Fibroblast of skin of right quadriceps (primary cell): ENCODE measurements at regions not wholly inside any gene's neighbourhood (a gene's known extent, or its start where the extent isn't known, plus 50 kb on each side); places are given as distances from the start of the nearest gene placed in this dataset.

Source experiments
- DNase-seq: peaks from one replicate; pipeline ENCODE4 v3.0.0-alpha.2; 2013

DNA sequence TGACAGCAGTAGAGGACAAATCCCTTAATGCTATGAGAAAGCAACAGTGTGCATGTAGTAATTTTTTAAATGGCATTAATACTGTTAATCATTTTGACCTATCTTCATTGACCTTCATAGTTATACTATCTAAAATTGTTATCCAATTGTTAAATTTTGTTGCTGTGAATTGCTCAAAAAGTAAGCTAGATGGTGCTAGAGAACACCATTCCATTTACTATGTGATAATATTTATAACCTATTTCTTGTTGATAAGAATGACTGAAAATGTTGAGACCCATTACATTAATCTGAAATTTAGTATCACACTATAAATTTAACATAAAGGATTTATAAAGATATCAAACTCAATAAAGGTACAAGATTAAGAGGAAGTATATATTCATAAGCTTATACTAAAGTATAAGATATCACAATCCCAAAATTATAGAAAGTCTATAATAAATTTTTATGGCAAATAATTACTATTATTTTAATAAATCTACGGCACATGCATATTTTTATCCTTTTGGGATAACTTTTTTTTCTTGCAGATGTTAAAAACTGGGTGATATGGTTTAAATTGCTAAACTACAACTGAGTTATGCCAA lies 1573.3 kb downstream of the PCDH9 start:
- peak; percentile 23 for DNase-seq

DNA sequence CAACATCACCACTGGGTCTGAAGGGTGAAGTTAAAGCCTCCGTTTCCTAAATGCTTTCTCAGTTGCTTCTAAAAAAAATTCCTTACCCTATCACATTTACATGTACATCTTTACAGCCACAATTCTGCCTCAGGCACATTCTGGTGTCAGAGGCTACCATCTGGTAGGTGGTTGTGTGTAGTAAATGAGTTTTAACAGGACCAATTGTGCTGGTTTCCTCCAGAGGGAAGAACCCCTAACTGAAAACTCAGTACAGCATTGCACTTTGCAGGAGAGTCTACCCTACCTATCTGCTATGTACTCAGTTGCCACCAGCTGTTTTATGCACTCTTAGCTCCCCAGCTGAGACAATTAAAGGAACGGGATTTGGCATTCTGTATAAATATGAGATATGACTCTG lies 1576.5 kb downstream of the PCDH9 start:
- DNase-seq, result no peak

DNA sequence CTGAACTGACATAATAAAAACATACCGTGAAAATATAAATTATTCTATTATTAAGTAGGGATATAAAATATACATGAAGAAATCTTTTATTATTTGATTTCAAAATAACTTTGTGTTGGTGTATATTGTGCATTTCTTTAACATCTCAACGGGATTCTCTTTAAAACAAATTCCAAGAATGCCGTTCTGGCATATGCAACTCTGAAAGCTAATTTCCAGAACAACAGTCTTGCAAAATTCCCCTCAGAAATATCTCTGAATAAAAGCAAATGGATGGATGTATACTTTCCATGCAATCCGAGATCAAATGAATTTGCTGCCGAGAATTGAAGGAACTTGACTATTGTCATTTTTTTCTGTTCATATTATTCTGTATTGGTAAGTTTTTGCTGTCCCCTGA lies 1579.8 kb downstream of the PCDH9 start:
- no peak for DNase-seq

DNA sequence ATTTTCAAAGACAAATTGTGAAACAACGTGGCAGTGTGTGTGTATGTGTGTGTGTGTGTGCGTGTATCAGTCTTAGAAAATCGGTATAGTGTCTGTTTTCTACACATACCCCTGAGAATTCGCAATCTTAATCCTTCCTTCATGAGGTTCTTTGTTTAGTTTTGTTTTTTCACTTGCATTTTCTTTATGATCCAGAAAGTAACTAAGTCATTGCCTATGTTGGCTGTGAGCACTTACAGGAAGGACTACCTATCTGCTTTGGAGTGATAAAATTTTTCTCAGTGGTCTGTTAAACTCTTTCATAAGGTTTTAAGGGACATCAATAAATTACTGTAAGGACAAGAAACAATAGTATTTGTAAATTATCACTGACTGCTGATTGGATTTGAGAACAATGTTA lies 1587.1 kb downstream of the PCDH9 start:
- no peak for DNase-seq

GRCh38 chr13:65642301-65642700 lies 1587.8 kb downstream of the PCDH9 start:
- no peak for DNase-seq

DNA sequence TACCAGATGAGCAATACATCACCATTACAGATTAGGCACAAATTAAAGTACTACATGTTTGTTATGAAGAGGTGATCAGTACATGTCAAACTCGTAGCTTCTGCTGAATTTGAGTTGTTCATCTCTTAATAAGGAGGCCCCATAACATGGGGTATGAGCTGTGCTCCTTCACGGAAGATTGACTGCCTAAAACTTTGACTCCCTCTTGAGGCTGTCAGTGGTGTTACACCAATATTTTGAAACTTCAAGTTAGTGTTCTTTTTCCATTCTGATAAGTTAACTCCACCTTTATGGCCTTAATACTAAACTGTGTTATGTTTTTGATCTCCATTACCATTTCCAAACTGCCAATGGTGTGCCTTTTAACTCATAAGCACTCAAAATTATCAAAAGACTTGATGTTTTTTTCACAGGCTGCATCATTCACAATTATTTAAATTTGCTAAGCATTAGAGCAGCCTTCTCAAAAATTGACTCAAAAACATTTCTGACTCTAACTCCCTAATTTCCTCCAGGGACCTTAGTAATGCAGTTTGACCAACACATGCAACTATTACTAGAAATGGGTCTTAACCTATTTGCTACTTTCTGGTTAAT lies 1591.5 kb downstream of the PCDH9 start:
- DNase-seq, result peak; percentile 55

DNA sequence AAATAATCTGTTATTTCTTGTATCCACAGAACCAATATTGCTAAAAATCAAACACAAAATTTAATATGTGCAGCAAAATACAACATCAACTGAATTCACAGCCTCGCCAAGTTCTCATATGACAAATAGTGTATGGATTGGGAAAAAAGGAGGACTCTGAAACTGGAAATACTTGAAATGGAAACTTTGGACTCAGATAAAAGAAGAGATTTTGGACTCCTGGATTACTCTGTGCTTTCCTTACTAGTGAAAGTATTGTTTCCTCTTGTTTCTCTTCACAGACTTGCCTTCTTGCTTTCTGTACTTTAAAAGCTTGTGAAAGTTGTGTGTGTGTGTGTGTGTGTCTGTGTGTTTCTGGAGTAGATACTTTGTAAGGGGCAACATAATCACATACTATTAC lies 1596.3 kb downstream of the PCDH9 start:
- DNase-seq, result no peak

GRCh38 chr13:65631078-65631477 lies 1599.1 kb downstream of the PCDH9 start:
- peak; percentile 12 for DNase-seq

GRCh38 chr13:65629926-65630325 lies 1600.2 kb downstream of the PCDH9 start:
- no peak for DNase-seq

DNA sequence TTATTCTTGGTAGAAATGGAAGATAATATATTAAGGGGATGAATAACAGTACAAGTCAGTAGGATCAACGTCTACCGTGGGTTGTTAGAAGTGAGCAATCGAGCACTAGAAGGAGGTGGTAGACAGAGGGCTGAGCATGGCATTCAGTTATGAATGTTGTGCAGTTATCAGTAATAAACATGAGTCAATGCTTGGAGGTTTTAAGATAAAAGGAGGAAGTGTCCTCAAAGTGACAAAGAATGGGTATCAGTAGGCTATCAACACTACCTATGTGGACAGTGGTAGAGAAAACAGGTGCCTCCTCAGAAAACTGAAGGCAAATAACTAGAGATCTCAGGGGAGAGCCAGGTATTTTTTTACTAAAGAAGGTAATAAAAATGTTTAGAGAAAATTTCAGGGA lies 1607.0 kb downstream of the PCDH9 start:
- DNase-seq, result no peak

DNA sequence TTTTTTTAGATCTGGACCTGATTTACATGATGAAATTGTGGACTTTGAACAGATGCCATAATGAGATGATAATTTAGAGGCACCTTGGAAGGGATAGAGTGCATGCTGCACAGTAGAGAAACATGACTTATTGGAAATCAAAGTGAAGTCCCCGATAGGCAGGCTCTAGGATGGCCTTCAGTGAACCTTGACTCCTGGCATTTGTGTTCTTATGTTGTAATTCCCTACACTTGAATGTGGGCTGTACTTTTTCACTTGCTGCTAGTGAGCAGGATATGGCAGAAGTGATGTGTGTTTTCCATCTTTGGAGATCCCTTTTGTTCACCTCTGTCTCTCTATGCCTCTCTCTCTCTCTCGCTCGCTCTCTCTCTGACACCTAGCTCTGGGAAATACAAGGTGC lies 1614.6 kb downstream of the PCDH9 start:
- no peak for DNase-seq

DNA sequence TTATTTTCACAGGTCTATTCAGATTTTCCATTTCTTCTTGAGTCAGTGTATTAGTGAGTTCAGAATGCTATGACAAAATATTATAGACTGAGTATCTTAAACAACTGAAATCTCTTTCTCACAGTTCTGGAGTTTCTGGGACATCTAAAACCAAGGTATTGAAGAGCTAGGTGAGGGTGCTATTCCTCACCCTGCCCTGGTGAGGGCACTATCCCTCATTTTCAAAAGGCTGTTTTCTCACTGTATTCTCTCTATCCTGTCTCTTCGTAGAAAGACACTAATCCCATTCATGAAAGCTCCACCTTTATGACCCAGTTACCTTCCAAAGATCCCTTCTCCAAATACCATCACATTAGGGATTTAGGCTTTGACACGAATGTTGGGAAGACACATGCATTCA lies 1617.1 kb downstream of the PCDH9 start:
- DNase-seq, result no peak

GRCh38 chr13:65609350-65609749 lies 1620.8 kb downstream of the PCDH9 start:
- DNase-seq, result no peak

DNA sequence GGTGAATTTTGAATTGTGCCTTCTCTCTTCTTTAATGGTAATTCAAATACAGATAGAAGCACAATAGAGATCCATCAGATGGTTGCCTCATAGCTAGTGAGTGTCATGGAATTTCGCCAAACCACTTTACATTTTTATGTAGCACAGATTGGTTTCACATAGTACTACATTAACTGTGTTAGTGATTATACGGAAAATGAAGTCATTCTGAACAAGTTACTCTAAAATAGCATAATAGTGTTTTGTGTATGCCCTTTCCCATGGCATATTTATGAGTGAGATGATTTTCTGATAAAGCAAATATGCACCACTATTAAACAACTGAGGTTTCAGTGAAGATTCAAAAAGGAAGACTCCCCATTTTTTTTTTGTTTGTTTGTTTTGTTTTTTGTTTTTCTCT lies 1623.5 kb downstream of the PCDH9 start:
- peak; percentile 87 for DNase-seq

DNA sequence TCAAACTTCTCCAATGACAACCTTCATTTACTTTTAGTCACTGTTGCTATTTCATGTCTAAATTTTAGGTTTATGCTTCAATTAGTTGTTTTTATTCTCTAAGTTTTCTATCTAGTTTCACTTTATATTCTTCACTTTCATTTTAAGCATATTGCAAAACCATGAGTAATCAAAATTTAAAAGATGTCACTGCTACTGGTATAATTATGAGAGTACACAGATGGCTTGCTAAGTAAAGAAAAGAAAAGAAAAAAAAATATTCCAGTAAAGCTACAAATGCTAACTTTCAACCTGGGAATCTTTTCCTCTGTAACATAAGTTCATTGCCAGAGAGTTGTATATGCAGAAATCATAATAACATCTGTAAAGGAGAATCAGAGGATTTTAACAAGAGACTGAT lies 1624.7 kb downstream of the PCDH9 start:
- DNase-seq, result no peak

DNA sequence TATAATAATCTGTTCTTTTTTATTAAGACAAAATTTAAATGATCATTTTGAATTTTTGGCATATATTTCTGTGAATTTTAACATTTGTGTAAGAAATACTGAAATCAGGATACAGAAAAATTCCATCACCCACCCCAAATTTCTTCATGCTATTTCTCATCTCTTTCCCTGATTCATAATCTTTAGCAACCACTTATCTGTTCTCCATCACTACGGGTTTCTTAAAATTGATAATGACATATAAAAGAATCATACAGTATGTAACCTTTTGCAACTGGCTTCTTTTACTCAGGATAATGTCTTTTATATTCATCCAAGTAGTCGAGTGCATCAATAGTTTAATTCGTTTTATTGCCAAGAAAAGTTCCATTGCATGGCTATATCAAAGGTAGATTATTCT lies 1627.0 kb downstream of the PCDH9 start:
- DNase-seq, result no peak

- no peak for DNase-seq
These were observed 1628.3 kb downstream of the PCDH9 start for GRCh38 chr13:65601855-65602254.

- DNase-seq, result peak; percentile 80
These were observed 1629.4 kb downstream of the PCDH9 start for GRCh38 chr13:65600702-65601101.

DNA sequence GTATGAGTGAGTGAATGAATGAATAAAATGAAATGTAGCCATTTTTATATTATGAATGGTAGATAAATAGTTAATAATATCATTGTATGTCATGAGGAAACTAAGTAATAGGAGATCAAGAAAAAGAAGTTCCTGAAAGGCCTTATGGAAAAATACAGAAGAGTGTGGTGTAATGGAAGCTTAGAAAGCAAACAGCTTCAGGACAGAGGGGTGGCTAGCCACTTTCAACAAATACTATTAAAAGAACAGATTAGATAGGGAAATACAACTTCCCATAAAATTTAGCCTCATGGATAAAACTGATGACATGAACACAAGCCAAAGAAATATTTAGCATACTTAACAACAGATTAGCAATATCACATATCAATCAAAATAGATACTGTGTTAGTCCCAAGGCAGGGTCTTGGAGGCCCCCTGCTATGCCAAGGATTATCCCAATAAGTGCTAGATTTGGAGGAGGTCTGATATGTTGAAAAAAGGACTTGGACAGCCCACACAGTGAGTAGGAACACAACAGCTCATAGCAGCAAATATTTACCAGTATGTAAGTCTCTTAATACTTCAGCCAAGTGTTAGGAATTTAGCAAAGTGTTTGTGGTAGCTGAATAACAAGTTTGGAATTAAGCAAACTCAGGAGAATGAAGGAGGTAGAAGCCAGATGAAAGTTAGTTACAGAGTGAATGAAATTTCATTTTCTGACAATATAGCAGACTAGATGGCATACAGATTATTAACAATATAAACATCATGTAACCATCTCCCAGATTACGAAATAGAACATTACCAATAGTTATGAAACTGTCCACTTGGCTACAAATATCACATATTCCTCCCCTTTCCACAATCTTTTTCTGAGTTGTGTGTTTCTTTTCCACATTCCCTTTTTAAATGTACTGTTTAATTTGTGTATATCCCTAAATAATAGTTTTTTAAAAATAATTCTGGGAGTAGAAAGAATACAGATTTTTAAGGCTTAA lies 1632.0 kb downstream of the PCDH9 start:
- peak; percentile 95 for DNase-seq

DNA sequence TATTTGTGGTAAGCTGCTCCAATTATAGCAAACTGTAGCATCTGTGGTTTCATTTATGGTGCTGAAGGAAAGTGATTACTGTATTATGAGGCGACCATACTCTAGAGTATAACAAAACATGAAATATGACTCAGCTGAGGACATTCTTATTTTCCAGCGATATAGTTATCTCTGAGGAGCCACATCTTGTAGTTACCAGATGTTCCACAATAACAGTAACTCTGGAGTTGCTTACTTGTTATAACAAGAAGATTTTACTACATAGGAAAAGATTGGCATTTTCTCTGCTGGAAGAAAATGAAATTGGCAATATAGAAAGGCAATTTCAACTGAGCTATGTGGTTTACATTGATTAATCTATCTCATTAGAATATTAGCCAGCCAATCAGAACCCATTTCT lies 1634.2 kb downstream of the PCDH9 start:
- peak; percentile 68 for DNase-seq

- peak; percentile 98 for DNase-seq
These were observed 1635.8 kb downstream of the PCDH9 start for GRCh38 chr13:65594298-65594781.

DNA sequence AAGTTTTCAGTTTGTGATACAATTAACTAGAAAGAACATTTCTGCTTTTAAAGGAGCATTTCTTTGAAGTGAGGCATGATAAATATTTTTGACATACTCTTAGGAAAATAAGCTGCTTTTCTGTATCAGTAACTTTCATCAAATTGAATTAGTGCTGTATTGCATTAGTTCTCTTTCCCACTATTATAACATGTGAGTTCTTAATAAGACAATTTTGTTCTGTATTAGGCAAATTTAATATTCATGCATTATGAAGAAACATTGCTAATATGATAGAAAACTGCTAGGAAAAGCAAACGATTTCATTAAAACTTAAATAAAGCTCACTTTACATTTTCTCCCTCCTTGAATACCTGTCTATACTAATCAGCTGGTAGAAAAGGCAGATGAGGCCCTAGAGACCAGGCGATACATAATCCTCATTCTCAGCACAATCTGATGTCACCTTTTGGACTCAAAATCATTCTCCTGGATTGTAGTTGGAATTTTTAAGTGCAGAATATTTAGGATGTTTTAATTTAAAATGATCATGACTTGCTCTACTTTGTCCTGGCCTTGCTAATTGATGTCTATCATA lies 1636.8 kb downstream of the PCDH9 start:
- no peak for DNase-seq

DNA sequence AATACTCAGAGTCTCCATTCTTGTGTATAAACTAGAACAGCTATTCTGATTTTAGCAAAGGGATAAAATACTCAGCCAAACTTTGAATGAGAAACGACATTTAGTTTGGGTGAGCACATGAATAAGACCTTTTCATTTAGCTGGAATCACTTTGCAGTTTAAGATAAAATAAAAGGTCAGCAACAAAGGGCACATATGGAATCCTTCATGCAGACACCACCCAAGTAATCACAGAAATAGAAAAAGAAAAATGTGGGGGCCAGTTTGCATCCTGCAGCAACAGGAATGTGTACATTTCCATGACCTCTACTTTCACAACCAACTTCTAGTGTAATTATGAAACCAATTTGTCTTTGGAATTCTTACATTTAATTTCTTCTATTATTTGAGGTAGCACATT lies 1637.4 kb downstream of the PCDH9 start:
- peak; percentile 67 for DNase-seq

GRCh38 chr13:65585346-65585745 lies 1644.8 kb downstream of the PCDH9 start:
- DNase-seq, result no peak
